H1 (cell line): ENCODE measurements at regions not wholly inside any gene's neighbourhood (a gene's known extent, or its start where the extent isn't known, plus 50 kb on each side); places are given as distances from the start of the nearest gene placed in this dataset.

Experiments
- ASH2L ChIP-seq: fragments of 200-600, 300-600 bp; sonication (generic); IDR thresholded peaks from one replicate; pipeline ENCODE4 v1.7.1; 2017; ENCODE audit warnings: low read length
- ATF3 ChIP-seq: IDR thresholded peaks from 2 replicates; pipeline ENCODE4 v1.6.1; 2011; ENCODE audit warnings: low read depth, mild to moderate bottlenecking, low read length; ENCODE audit not compliant: insufficient read depth
- CREB1 ChIP-seq: IDR thresholded peaks from 2 replicates; pipeline ENCODE4 v1.6.1; 2012; ENCODE audit warnings: inconsistent platforms
- CTCF ChIP-seq, 3 experiments: IDR thresholded peaks; 1 replicate in 2 of 3; 2 replicates in 1 of 3; pipeline versions ENCODE4 v1.5.1 to v1.6.1; 2011; ENCODE audit warnings: low read length in 3 of 3, mild to moderate bottlenecking in 3 of 3, inconsistent platforms in 2 of 3, low read depth in 1 of 3, moderate library complexity in 1 of 3; ENCODE audit not compliant: insufficient read depth in 1 of 3; ENCODE audit errors: control extremely low read depth in 1 of 3
- EZH2 ChIP-seq: fragments of 200-600 bp; sonication (generic); IDR thresholded peaks from 2 replicates; pipeline ENCODE4 v1.7.1; 2012; ENCODE audit warnings: low read depth, mild to moderate bottlenecking, moderate library complexity, low read length, inconsistent platforms; ENCODE audit not compliant: severe bottlenecking
- KDM1A ChIP-seq: fragments of 200-600, 300-600 bp; sonication (generic); IDR thresholded peaks from 2 replicates; pipeline ENCODE4 v1.7.1; 2016; ENCODE audit warnings: mild to moderate bottlenecking, low read length, borderline replicate concordance
- POLR2A ChIP-seq, 2 experiments: IDR thresholded peaks; 1 replicate in 1 of 2; 2 replicates in 1 of 2; pipeline ENCODE4 v1.6.1; 2011; ENCODE audit warnings: low read depth in 2 of 2, low read length in 2 of 2, mild to moderate bottlenecking in 2 of 2; ENCODE audit errors: control extremely low read depth in 1 of 2
- POLR2AphosphoS5 ChIP-seq: IDR thresholded peaks from 2 replicates; pipeline ENCODE4 v1.6.1; 2011; ENCODE audit warnings: low read depth, low read length
- RBBP5 ChIP-seq: IDR thresholded peaks from 2 replicates; pipeline ENCODE4 v1.7.1; 2012; ENCODE audit warnings: low read depth, mild to moderate bottlenecking, inconsistent platforms, low read length, moderate library complexity, borderline replicate concordance
- RNF2 ChIP-seq: fragments of 200-900, 300-1000 bp; sonication (generic); IDR thresholded peaks from 2 replicates; pipeline ENCODE4 v1.7.1; 2016; ENCODE audit warnings: borderline replicate concordance, low read depth, mild to moderate bottlenecking, antibody characterized with exemption, low read length; ENCODE audit not compliant: poor library complexity, severe bottlenecking; ENCODE audit errors: missing control alignments
- SIN3A ChIP-seq, 2 experiments: IDR thresholded peaks in 1 of 2; conservative IDR thresholded peaks in 1 of 2; 2 replicates each; pipeline ENCODE4 v1.6.1; 2011 to 2012; ENCODE audit warnings: low read length in 2 of 2, improper control_type of control experiment in 1 of 2, low read depth in 1 of 2, mild to moderate bottlenecking in 1 of 2
- SP2 ChIP-seq: IDR thresholded peaks from 2 replicates; pipeline ENCODE4 v1.6.1; 2012; ENCODE audit warnings: mild to moderate bottlenecking, low read length, inconsistent platforms
- TEAD4 ChIP-seq: IDR thresholded peaks from 2 replicates; pipeline ENCODE4 v1.6.1; 2012; ENCODE audit warnings: low read depth, low read length, inconsistent platforms, mixed read lengths

GRCh38 chrX:13898603-13899002 lies 81.7 kb upstream of the GPM6B start:
- no peak for TF ChIP-seq CTCF (IDR thresholded peaks at IDR 0.05; ENCODE audit: control extremely low read depth in 1 of 3, insufficient read depth in 1 of 3, low read depth in 1 of 3, low read length in 3 of 3)
- TF ChIP-seq RNF2: no peak
- no peak for TF ChIP-seq RBBP5
- no peak for TF ChIP-seq EZH2
- TF ChIP-seq ATF3: no peak
- TF ChIP-seq ASH2L: no peak
- no peak for TF ChIP-seq TEAD4
- TF ChIP-seq POLR2AphosphoS5: no peak
- no peak for TF ChIP-seq SIN3A (conservative IDR thresholded peaks at IDR 0.05 in 1 of 2, IDR thresholded peaks at IDR 0.05 in 1 of 2; ENCODE audit: low read depth in 1 of 2, low read length in 2 of 2)
- TF ChIP-seq KDM1A: no peak
- TF ChIP-seq CREB1: no peak
- TF ChIP-seq SP2: no peak
- no peak for TF ChIP-seq POLR2A (IDR thresholded peaks at IDR 0.05; ENCODE audit: control extremely low read depth in 1 of 2, low read depth in 2 of 2, low read length in 2 of 2)
